A549 (cell line): ENCODE measurements at regions not wholly inside any gene's neighbourhood (a gene's known extent, or its start where the extent isn't known, plus 50 kb on each side); places are given as distances from the start of the nearest gene placed in this dataset.

Source experiments
- ATAC-seq, 2 experiments: fragments of 200-7000 bp in 1 of 2; fragments of >200 bp in 1 of 2; cut with Nextera tagmentation in 1 of 2; cut with Tn5 transposase in 1 of 2; 3 replicates each; pipeline versions ENCODE4 v1.8.0 to v1.9.1; 2018 to 2020; ENCODE audit warnings: mild to moderate bottlenecking in 1 of 2, moderate library complexity in 1 of 2
- CTCF ChIA-PET: fragments of 300-600 bp; sonication (Branson Sonifier 250); formaldehyde crosslinking; extraction: SDS; loops from one replicate; lab custom pipeline; 2021; ENCODE audit warnings: antibody characterized with exemption, inconsistent platforms; lab: Yijun Ruan, JAX
- POLR2A ChIA-PET: fragments of 350-600 bp; formaldehyde crosslinking; extraction: SDS; loops from one replicate; lab custom pipeline; 2021; ENCODE audit warnings: antibody characterized with exemption, inconsistent platforms; lab: Yijun Ruan, JAX
- DNase-seq, 2 experiments: peaks; one replicate each; pipeline versions ENCODE4 v3.0.0 to v3.0.0-alpha.2; 2011 to 2016; ENCODE audit warnings: low read depth in 1 of 2, low spot score in 1 of 2
- FAIRE-seq: peaks from 2 replicates; lab custom pipeline; 2011; peaks lifted over from hg19 to GRCh38; lab: Jason Lieb, UNC
- H3K27ac ChIP-seq, 2 experiments: fragments of >200 bp; sonication (Bioruptor Twin); formaldehyde crosslinking; 3 replicates each; pipeline ENCODE4 v1.5.1; 2016 to 2017
- H3K4me1 ChIP-seq: fragments of >200 bp; sonication (Bioruptor Twin); formaldehyde crosslinking; 3 replicates; pipeline ENCODE4 v1.6.1; 2016
- H3K4me2 ChIP-seq: fragments of >200 bp; sonication (Bioruptor Twin); formaldehyde crosslinking; 3 replicates; pipeline ENCODE4 v1.6.1; 2016
- H3K4me3 ChIP-seq: fragments of >200 bp; sonication (Bioruptor Twin); formaldehyde crosslinking; 3 replicates; pipeline ENCODE4 v1.5.1; 2016
- H3K9me3 ChIP-seq: fragments of >200 bp; sonication (Bioruptor Twin); formaldehyde crosslinking; 3 replicates; pipeline ENCODE4 v1.6.1; 2016
- BHLHE40 ChIP-seq: IDR thresholded peaks from 2 replicates; pipeline ENCODE4 v1.6.1; 2012; ENCODE audit warnings: low read depth, low read length, inconsistent platforms
- CBX8 ChIP-seq: fragments of 200-600 bp; sonication (generic); IDR thresholded peaks from 2 replicates; pipeline ENCODE4 v1.6.1; 2016
- CEBPB ChIP-seq, 2 experiments: fragments of >200 bp in 1 of 2; sonication (Bioruptor Twin) in 1 of 2; formaldehyde crosslinking in 1 of 2; IDR thresholded peaks; 2 replicates each; pipeline ENCODE4 v1.6.1; 2012 to 2016
- CTCF ChIP-seq: fragments of >200 bp; sonication (Bioruptor Twin); formaldehyde crosslinking; IDR thresholded peaks from 3 replicates; pipeline ENCODE4 v1.5.1; 2016
- E2F6 ChIP-seq: IDR thresholded peaks from 2 replicates; pipeline ENCODE4 v1.6.1; 2012; ENCODE audit warnings: low read depth, borderline replicate concordance
- EHMT2 ChIP-seq: fragments of 200-600 bp; sonication (generic); IDR thresholded peaks from 2 replicates; pipeline ENCODE4 v1.6.1; 2016; ENCODE audit warnings: antibody characterized with exemption, low read depth, mild to moderate bottlenecking, moderate library complexity
- EP300 ChIP-seq, 2 experiments: fragments of >200 bp; sonication (Bioruptor Twin); formaldehyde crosslinking; IDR thresholded peaks; 2 replicates in 1 of 2; 3 replicates in 1 of 2; pipeline ENCODE4 v1.6.1; 2016 to 2017
- ESRRA ChIP-seq: fragments of 150-350 bp; IDR thresholded peaks from 2 replicates; pipeline ENCODE4 v1.6.1; 2014; ENCODE audit warnings: mild to moderate bottlenecking, low read length, borderline replicate concordance
- FOSB ChIP-seq: fragments of 250-450 bp; sonication (Bioruptor Pico); IDR thresholded peaks from 2 replicates; pipeline ENCODE4 v1.5.0; 2020; ENCODE audit warnings: mild to moderate bottlenecking, moderate library complexity
- FOSL2 ChIP-seq, 2 experiments: fragments of 450-650 bp in 1 of 2; fragments of >200 bp in 1 of 2; sonication (Bioruptor Twin) in 1 of 2; formaldehyde crosslinking; IDR thresholded peaks; 2 replicates each; pipeline versions ENCODE4 v1.5.0 to v1.6.1; 2016 to 2020; ENCODE audit warnings: mild to moderate bottlenecking in 1 of 2, moderate library complexity in 1 of 2
- HDAC2 ChIP-seq: fragments of 200-600 bp; sonication (generic); IDR thresholded peaks from 2 replicates; pipeline ENCODE4 v1.6.1; 2016
- HEYL ChIP-seq: fragments of 250-450 bp; sonication (Bioruptor Pico); IDR thresholded peaks from 2 replicates; pipeline ENCODE4 v1.8.0; 2021; ENCODE audit warnings: mild to moderate bottlenecking, moderate library complexity
- HOXB13 ChIP-seq: fragments of 250-450 bp; sonication (Bioruptor Pico); IDR thresholded peaks from 2 replicates; pipeline ENCODE4 v1.5.0; 2020; ENCODE audit warnings: low read depth, mild to moderate bottlenecking, moderate library complexity
- HOXB5 ChIP-seq: fragments of 250-450 bp; sonication (Bioruptor Pico); IDR thresholded peaks from 2 replicates; pipeline ENCODE4 v1.5.0; 2020; ENCODE audit warnings: mild to moderate bottlenecking, moderate library complexity
- KDM1A ChIP-seq: fragments of 200-600 bp; sonication (generic); IDR thresholded peaks from 2 replicates; pipeline ENCODE4 v1.6.1; 2016; ENCODE audit warnings: low read depth, mild to moderate bottlenecking
- KDM5A ChIP-seq: fragments of 200-600 bp; sonication (generic); IDR thresholded peaks from 2 replicates; pipeline ENCODE4 v1.6.1; 2016; ENCODE audit warnings: antibody characterized with exemption, mild to moderate bottlenecking
- MAZ ChIP-seq: fragments of 150-350 bp; IDR thresholded peaks from 2 replicates; pipeline ENCODE4 v1.6.1; 2014; ENCODE audit warnings: antibody characterized with exemption, low read depth, low read length, borderline replicate concordance
- MYC ChIP-seq: IDR thresholded peaks from 2 replicates; pipeline ENCODE4 v1.6.1; 2012; ENCODE audit warnings: mild to moderate bottlenecking, inconsistent platforms, low read length, improper control_type of control experiment, borderline replicate concordance
- NFE2L2 ChIP-seq: fragments of 150-350 bp; conservative IDR thresholded peaks from 2 replicates; pipeline ENCODE4 v1.6.1; 2014; ENCODE audit warnings: low read length
- NPAS2 ChIP-seq: fragments of 250-450 bp; sonication (Bioruptor Pico); IDR thresholded peaks from 2 replicates; pipeline ENCODE4 v1.8.0; 2022; ENCODE audit warnings: mild to moderate bottlenecking, moderate library complexity, borderline replicate concordance
- PBX3 ChIP-seq: IDR thresholded peaks from 2 replicates; pipeline ENCODE4 v1.6.1; 2012
- POLR2A ChIP-seq: IDR thresholded peaks from 2 replicates; pipeline ENCODE4 v1.6.1; 2012; ENCODE audit warnings: mild to moderate bottlenecking, low read length
- RARB ChIP-seq: fragments of 250-450 bp; sonication (Bioruptor Pico); IDR thresholded peaks from 2 replicates; pipeline ENCODE4 v1.8.0; 2021; ENCODE audit warnings: mild to moderate bottlenecking, moderate library complexity
- RFX5 ChIP-seq: fragments of 450-650 bp; IDR thresholded peaks from 2 replicates; pipeline ENCODE4 v1.7.1; 2014; ENCODE audit warnings: antibody characterized with exemption, mild to moderate bottlenecking, moderate library complexity
- RNF2 ChIP-seq: fragments of 200-600 bp; sonication (generic); IDR thresholded peaks from 2 replicates; pipeline ENCODE4 v1.6.1; 2016; ENCODE audit warnings: low read depth, mild to moderate bottlenecking, antibody characterized with exemption, moderate library complexity, borderline replicate concordance
- TFCP2L1 ChIP-seq: fragments of 250-450 bp; sonication (Bioruptor Pico); IDR thresholded peaks from 2 replicates; pipeline ENCODE4 v1.5.0; 2021; ENCODE audit warnings: mild to moderate bottlenecking
- TP53 ChIP-seq: fragments of 250-450 bp; sonication (Bioruptor Pico); IDR thresholded peaks from 2 replicates; pipeline ENCODE4 v1.5.0; 2021; ENCODE audit warnings: mild to moderate bottlenecking, moderate library complexity
- ZNF302 ChIP-seq: fragments of 250-450 bp; sonication (Bioruptor Pico); IDR thresholded peaks from 2 replicates; pipeline ENCODE4 v1.9.0; 2021; ENCODE audit warnings: inconsistent platforms, mild to moderate bottlenecking, moderate library complexity
- WGBS: methylation state at CpG from one replicate; pipeline ENCODE4 v1.1.6; 2017; ENCODE audit errors: missing lambda C conversion rate; 5-methylcytosine and 5-hydroxymethylcytosine counted together

- DNase-seq, result no peak
- ChIA-PET POLR2A (no interaction called here), CTCF (interaction anchor here (2.1 kb wide), 1 partner anchor 12 kb away, joined by 7 read pairs; no protein-coding TSS in a partner anchor)
- FAIRE-seq, result no peak
- WGBS, result 40% methylated on average over 5 of the region's 5 CpGs
- TF ChIP-seq CTCF (no peak), RFX5 (no peak), NPAS2 (no peak), CBX8 (no peak), PBX3 (no peak), ZNF302 (no peak), EHMT2 (no peak), NFE2L2 (no peak), MAZ (no peak), HOXB5 (no peak), TFCP2L1 (no peak), HEYL (no peak)
- ATAC-seq, result no peak
- Histone ChIP-seq H3K4me2 (no peak overlapping the region), H3K9me3 (no peaks in the 10 kb centered on the region), H3K27ac (no peak overlapping the region), H3K4me3 (no peak overlapping the region), H3K4me1 (no peaks in the 10 kb centered on the region)
These were observed 116.6 kb upstream of the MAP3K1 start for GRCh38 chr5:56698463-56699381.

- Histone ChIP-seq H3K9me3 (no peaks in the 10 kb centered on the region), H3K4me1 (no peaks in the 10 kb centered on the region), H3K27ac (no peak overlapping the region), H3K4me3 (no peak overlapping the region), H3K4me2 (no peak overlapping the region)
- ATAC-seq, result no peak
- TF ChIP-seq RNF2, result no peak
- no peak for TF ChIP-seq FOSL2 (IDR thresholded peaks at IDR 0.05)
- TF ChIP-seq FOSL2 (CRISPR knock-in tag; IDR thresholded peaks at IDR 0.05), result no peak
- no peak for TF ChIP-seq KDM1A
- no peak for TF ChIP-seq EP300 (IDR thresholded peaks at IDR 0.05)
- no peak for TF ChIP-seq BHLHE40
- TF ChIP-seq POLR2A, result no peak
- TF ChIP-seq E2F6, result no peak
- no peak for TF ChIP-seq MYC
- no peak for TF ChIP-seq TP53 (CRISPR knock-in tag)
- no peak for TF ChIP-seq FOSB (CRISPR knock-in tag)
- TF ChIP-seq RFX5, result no peak
- TF ChIP-seq HDAC2, result no peak
- TF ChIP-seq RARB (CRISPR knock-in tag), result no peak
- TF ChIP-seq ZNF302, result no peak
- TF ChIP-seq CBX8, result no peak
- TF ChIP-seq MAZ, result no peak
- TF ChIP-seq CEBPB (IDR thresholded peaks at IDR 0.05), result no peak
- no peak for TF ChIP-seq ESRRA
- no peak for TF ChIP-seq HOXB13 (CRISPR knock-in tag)
- TF ChIP-seq KDM5A, result no peak
- CTCF ChIA-PET, result interaction anchor here (0.6 kb wide), 1 partner anchor 601 kb away, joined by 3 read pairs; no protein-coding TSS in a partner anchor
- POLR2A ChIA-PET, result no interaction called here
- DNase-seq, result no peak
- FAIRE-seq, result no peak
- 64% methylated on average over 1 of the region's 1 CpG for WGBS
These were observed 118.4 kb upstream of the MAP3K1 start for GRCh38 chr5:56696900-56697299.
